ENCODE measurements at regions not wholly inside any gene's neighbourhood (a gene's known extent, or its start where the extent isn't known, plus 50 kb on each side); places are given as distances from the start of the nearest gene placed in this dataset.

- Histone ChIP-seq H3K27ac (no peak overlapping the region), H3K4me1 (no peaks in the 10 kb centered on the region), H3K9me3 (no peaks in the 10 kb centered on the region), H3K27me3 (no peaks in the 10 kb centered on the region), H3K36me3 (no peaks in the 10 kb centered on the region), H3K4me3 (no peak overlapping the region)
- ATAC-seq (no peak), DNase-seq (no peak)
- no peak for TF ChIP-seq CTCF (IDR thresholded peaks at IDR 0.05)
- intact Hi-C loops (cut with DNase I) = no loop called here
Measured at GRCh38 chr2:53473775-53474311, 293.8 kb upstream of the CHAC2 start.

DNA sequence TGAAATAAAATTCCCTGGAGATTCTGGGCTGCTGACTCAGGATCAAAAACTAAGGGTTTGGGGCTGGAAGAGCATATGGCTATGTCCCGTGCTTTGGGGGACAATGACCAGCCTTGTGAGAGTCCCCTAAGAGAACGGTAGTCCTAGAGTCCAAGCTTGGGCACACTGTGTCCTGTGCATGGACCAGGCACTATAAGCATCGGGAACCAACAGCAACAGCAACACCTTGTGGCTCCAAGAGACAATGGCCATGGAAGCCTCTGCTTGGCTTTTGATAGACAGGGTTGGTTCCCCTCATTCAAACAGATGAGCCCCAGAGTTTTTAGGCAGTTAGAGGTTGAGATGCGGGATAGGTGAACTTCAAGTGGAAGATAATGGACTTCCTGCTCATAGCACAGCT, 294.4 kb upstream of the CHAC2 start:
- ATAC-seq (no peak), DNase-seq (no peak)
- TF ChIP-seq CTCF (IDR thresholded peaks at IDR 0.05) = no peak
- no peaks in the 10 kb centered on the region for H3K4me1 ChIP-seq
- no peak overlapping the region for H3K4me3 ChIP-seq
- H3K9me3 ChIP-seq = no peaks in the 10 kb centered on the region
- H3K27ac ChIP-seq = no peak overlapping the region
- no peaks in the 10 kb centered on the region for H3K27me3 ChIP-seq
- H3K36me3 ChIP-seq = no peaks in the 10 kb centered on the region
- intact Hi-C loops (cut with DNase I) = no loop called here

DNA sequence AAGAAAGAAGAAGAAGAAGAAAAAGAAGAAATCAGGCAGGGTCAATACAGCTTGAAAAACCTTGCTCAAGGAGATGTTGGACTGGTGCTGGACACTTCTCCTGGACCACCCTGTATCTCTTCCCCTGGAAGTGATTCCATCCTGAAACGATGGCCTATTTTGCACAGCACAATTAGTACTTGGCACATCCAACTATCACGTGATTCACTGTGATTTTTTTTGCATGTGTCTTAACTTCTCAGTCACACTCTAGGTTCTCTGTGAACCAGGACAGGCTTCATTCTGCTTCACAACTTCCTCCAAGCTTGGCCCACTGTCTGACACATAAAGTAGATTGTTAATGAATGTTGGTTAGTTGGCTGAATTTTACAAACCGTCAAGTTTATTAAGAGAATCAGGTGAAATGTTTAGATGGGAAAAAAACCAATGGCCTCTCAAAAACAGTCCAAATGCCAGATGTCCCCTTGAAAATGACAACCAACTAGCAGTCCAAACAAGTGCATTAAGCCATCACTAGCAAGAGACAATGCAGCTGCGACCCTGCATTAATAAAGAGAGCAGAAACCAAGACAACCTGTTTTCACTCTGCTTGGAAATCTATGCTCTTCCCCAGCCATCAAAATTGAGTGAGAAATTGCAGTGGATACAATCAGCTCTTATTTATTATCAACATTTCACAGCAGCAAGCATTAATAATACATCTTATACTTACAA, 300.0 kb upstream of the CHAC2 start:
- Histone ChIP-seq H3K9me3 (no peaks in the 10 kb centered on the region), H3K36me3 (no peaks in the 10 kb centered on the region), H3K4me3 (no peak overlapping the region), H3K27me3 (no peaks in the 10 kb centered on the region), H3K4me1 (no peaks in the 10 kb centered on the region), H3K27ac (no peak overlapping the region)
- intact Hi-C loops (cut with DNase I) = no loop called here
- DNase-seq (no peak), ATAC-seq (no peak)
- no peak for TF ChIP-seq CTCF (IDR thresholded peaks at IDR 0.05)

DNA sequence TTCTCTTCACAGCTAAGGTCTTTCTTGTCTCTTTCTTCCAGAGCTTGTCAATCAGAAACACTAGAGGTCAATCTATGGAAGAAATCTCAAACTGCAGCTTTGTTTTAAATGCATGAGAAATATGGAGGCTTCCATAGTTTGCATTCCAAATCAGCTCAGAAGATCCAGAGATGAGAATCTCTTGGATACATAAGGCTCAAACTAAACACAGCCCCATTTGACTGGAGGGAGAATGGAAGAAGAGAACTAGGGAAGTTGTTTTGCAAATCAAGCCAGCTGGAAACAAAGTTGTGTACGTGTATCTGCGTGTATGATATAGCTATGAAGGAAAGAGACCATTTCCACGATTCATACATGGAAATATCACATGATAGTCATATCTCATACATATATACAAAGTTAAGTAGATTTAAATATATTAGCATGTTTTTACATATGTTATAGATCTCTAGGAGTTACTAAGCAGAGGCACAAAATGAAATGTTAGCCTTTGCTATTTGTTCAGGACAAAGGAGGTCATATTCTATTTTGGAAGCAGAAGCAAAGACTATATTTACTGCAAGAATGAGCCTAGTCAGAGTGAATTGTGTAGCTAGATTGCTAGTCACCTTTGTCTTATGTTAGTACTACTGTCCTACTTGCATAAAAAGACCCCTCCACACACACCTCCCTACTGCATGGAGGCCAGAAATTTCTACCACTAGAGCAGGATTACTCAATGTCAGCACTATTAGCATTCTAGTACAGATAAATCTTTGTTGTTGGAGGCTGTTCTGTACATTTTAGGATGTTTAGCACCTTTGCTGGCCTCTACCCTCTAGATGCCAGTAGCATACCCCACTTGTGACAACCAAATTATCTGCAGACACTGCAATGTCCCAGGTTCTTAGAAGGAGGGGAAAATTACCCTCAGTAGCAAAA, 303.5 kb upstream of the CHAC2 start:
- H3K27me3 ChIP-seq = no peaks in the 10 kb centered on the region
- no peak overlapping the region for H3K27ac ChIP-seq
- no peak for TF ChIP-seq CTCF (IDR thresholded peaks at IDR 0.05)
- DNase-seq = no peak
- no peaks in the 10 kb centered on the region for H3K4me1 ChIP-seq
- H3K9me3 ChIP-seq = no peaks in the 10 kb centered on the region
- intact Hi-C loops (cut with DNase I) = no loop called here
- no peaks in the 10 kb centered on the region for H3K36me3 ChIP-seq
- no peak overlapping the region for H3K4me3 ChIP-seq
- no peak for ATAC-seq

DNA sequence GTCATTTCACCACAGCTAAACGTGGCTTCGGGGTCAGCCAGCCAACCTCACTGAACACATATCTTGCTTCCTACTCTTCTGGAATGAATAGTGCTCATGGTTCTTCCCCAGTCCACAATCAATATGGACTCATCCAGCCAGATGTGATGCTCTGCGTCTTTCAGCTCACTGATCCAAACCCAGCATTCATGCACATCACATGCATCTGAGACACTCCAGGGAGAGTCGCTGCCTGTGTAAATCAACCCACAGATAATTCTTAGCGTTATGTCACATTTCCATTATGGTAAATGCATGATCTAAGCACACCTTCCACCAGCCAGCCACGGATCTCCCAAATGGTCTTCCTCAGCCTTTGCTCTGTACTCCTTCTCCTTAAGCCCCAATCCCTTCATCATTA, 306.7 kb upstream of the CHAC2 start:
- H3K4me3 ChIP-seq = no peak overlapping the region
- H3K27ac ChIP-seq = no peak overlapping the region
- no peak for ATAC-seq
- TF ChIP-seq CTCF (IDR thresholded peaks at IDR 0.05) = no peak
- intact Hi-C loops (cut with DNase I) = no loop called here
- no peaks in the 10 kb centered on the region for H3K36me3 ChIP-seq
- H3K9me3 ChIP-seq = no peaks in the 10 kb centered on the region
- DNase-seq = no peak
- H3K27me3 ChIP-seq = no peaks in the 10 kb centered on the region
- no peaks in the 10 kb centered on the region for H3K4me1 ChIP-seq
